HepG2 (cell line): ENCODE measurements at regions not wholly inside any gene's neighbourhood (a gene's known extent, or its start where the extent isn't known, plus 50 kb on each side); places are given as distances from the start of the nearest gene placed in this dataset.

Experiments
- ATAC-seq: fragments of 200-7000 bp; cut with Tn5 transposase; 3 replicates; pipeline ENCODE4 v1.9.1; 2020; ENCODE audit warnings: mild to moderate bottlenecking, moderate library complexity
- BruUV-seq: library from RNA; stranded (reverse); fragments of 400-500 nt; replicated peaks from 2 replicates; lab custom pipeline; 2021; lab: Mats Ljungman, UMichigan
- CTCF ChIA-PET: fragments of 300-600 bp; formaldehyde crosslinking; extraction: SDS; loops from one replicate; lab custom pipeline; 2021; ENCODE audit warnings: low total read pairs, inconsistent platforms, low intra/inter-chr PET ratio; lab: Yijun Ruan, JAX
- POLR2A ChIA-PET: fragments of 350-600 bp; sonication (Branson Sonifier 250); formaldehyde crosslinking; loops from one replicate; lab custom pipeline; 2020; ENCODE audit warnings: antibody characterized with exemption, inconsistent platforms; lab: Yijun Ruan, JAX
- DNase-seq: peaks from one replicate; pipeline ENCODE4 v3.0.0-alpha.2; 2015; ENCODE audit warnings: low spot score
- FAIRE-seq: peaks from 3 replicates; lab custom pipeline; 2011; peaks lifted over from hg19 to GRCh38; lab: Jason Lieb, UNC
- H2AFZ ChIP-seq: one replicate; pipeline ENCODE4 v1.6.1; 2011; ENCODE audit warnings: low read length, inconsistent platforms
- H3K27ac ChIP-seq: fragments of 300-600 bp; 3 replicates; pipeline ENCODE4 v1.8.0; 2011; ENCODE audit warnings: mixed run types, mild to moderate bottlenecking, mixed read lengths, low read length, inconsistent platforms; ENCODE audit not compliant: insufficient read depth; ENCODE audit errors: extremely low read length
- H3K27me3 ChIP-seq, 2 experiments: fragments of 200-600 bp in 1 of 2; 2 replicates in 1 of 2; 3 replicates in 1 of 2; pipeline versions ENCODE4 v1.6.0 to v1.8.0; 2011; ENCODE audit warnings: low read length in 2 of 2, mild to moderate bottlenecking in 2 of 2, moderate library complexity in 2 of 2, inconsistent platforms in 1 of 2; ENCODE audit not compliant: insufficient read depth in 2 of 2, control insufficient read depth in 1 of 2
- H3K36me3 ChIP-seq, 2 experiments: fragments of 200-600 bp in 1 of 2; replicated peaks in 1 of 2; 2 replicates in 1 of 2; 3 replicates in 1 of 2; pipeline versions ENCODE4 v1.5.1 to v1.8.0; 2011; ENCODE audit warnings: low read length in 2 of 2, inconsistent platforms in 1 of 2; ENCODE audit not compliant: insufficient read depth in 2 of 2, control insufficient read depth in 1 of 2
- H3K4me1 ChIP-seq: 2 replicates; pipeline ENCODE4 v1.5.1; 2012; ENCODE audit warnings: low read length, inconsistent platforms; ENCODE audit not compliant: insufficient read depth
- H3K4me2 ChIP-seq: 2 replicates; pipeline ENCODE4 v1.6.0; 2011; ENCODE audit warnings: low read depth, low read length, inconsistent platforms
- H3K4me3 ChIP-seq, 3 experiments: fragments of 200-600 bp in 1 of 3; sonication (generic), shearing (Covaris generic) in 1 of 3; replicated peaks in 1 of 3; 2 replicates each; pipeline ENCODE4 v1.5.1; 2011 to 2016; ENCODE audit warnings: low read length in 3 of 3, inconsistent platforms in 2 of 3, low read depth in 2 of 3, mild to moderate bottlenecking in 2 of 3, control low read depth in 1 of 3, mixed read lengths in 1 of 3; ENCODE audit not compliant: insufficient read depth in 1 of 3
- H3K79me2 ChIP-seq: one replicate; pipeline ENCODE4 v1.6.1; 2011; ENCODE audit warnings: low read length, inconsistent platforms; ENCODE audit not compliant: insufficient read depth
- H3K9ac ChIP-seq: 2 replicates; pipeline ENCODE4 v1.6.0; 2011; ENCODE audit warnings: mild to moderate bottlenecking, low read depth, low read length, inconsistent platforms; ENCODE audit not compliant: insufficient read depth
- H3K9me3 ChIP-seq: 2 replicates; pipeline ENCODE4 v1.5.1; 2012; ENCODE audit warnings: mild to moderate bottlenecking, low read length
- H4K20me1 ChIP-seq: 2 replicates; pipeline ENCODE4 v1.6.0; 2011; ENCODE audit warnings: inconsistent platforms, mild to moderate bottlenecking, low read length, moderate library complexity; ENCODE audit not compliant: insufficient read depth
- AHR ChIP-seq: IDR thresholded peaks from 2 replicates; pipeline ENCODE4 v1.6.1; 2018; ENCODE audit warnings: missing genetic modification reagents, missing compliant biosample characterization
- BCLAF1 ChIP-seq: fragments of 450-650 bp; IDR thresholded peaks from 2 replicates; pipeline ENCODE4 v1.6.1; 2017; ENCODE audit warnings: mild to moderate bottlenecking
- CEBPB ChIP-seq: IDR thresholded peaks from 2 replicates; pipeline ENCODE4 v1.6.1; 2011; ENCODE audit warnings: low read depth, low read length, improper control_type of control experiment, borderline replicate concordance
- DPF2 ChIP-seq: sonication (generic); formaldehyde crosslinking; IDR thresholded peaks from 2 replicates; pipeline ENCODE4 v1.4.0; 2020; ENCODE audit warnings: mild to moderate bottlenecking, low read depth, missing genetic modification reagents, borderline replicate concordance
- HNF4G ChIP-seq, 2 experiments: sonication (generic) in 1 of 2; formaldehyde crosslinking in 1 of 2; IDR thresholded peaks; 2 replicates each; pipeline versions ENCODE4 v1.4.0 to v1.6.1; 2011 to 2020; ENCODE audit warnings: borderline replicate concordance in 2 of 2, low read depth in 2 of 2, mild to moderate bottlenecking in 2 of 2, low read length in 1 of 2, missing genetic modification reagents in 1 of 2, moderate library complexity in 1 of 2
- HNRNPLL ChIP-seq: fragments of 200-400 bp; formaldehyde crosslinking; IDR thresholded peaks from 2 replicates; pipeline ENCODE4 v1.6.1; 2017; ENCODE audit warnings: mild to moderate bottlenecking, low read depth, low read length; ENCODE audit not compliant: poor library complexity, severe bottlenecking
- LCORL ChIP-seq, 2 experiments: fragments of 450-650 bp in 1 of 2; sonication (generic) in 1 of 2; formaldehyde crosslinking in 1 of 2; IDR thresholded peaks; 2 replicates each; pipeline versions ENCODE4 v1.5.0 to v1.6.1; 2017 to 2020; ENCODE audit warnings: antibody characterized with exemption in 1 of 2, missing genetic modification reagents in 1 of 2
- PHF20 ChIP-seq: sonication (generic); formaldehyde crosslinking; IDR thresholded peaks from 2 replicates; pipeline ENCODE4 v1.5.0; 2020; ENCODE audit warnings: mild to moderate bottlenecking, missing genetic modification reagents
- PHF21A ChIP-seq: sonication (generic); formaldehyde crosslinking; IDR thresholded peaks from 2 replicates; pipeline ENCODE4 v1.5.0; 2020; ENCODE audit warnings: mild to moderate bottlenecking, missing genetic modification reagents
- REST ChIP-seq, 2 experiments: IDR thresholded peaks; 2 replicates each; pipeline ENCODE4 v1.6.1; 2011 to 2012; ENCODE audit warnings: low read length in 2 of 2, borderline replicate concordance in 1 of 2, low read depth in 1 of 2, mild to moderate bottlenecking in 1 of 2, moderate library complexity in 1 of 2
- ZFYVE20 ChIP-seq: sonication (generic); formaldehyde crosslinking; IDR thresholded peaks from 2 replicates; pipeline ENCODE4 v1.8.0; 2023; ENCODE audit warnings: low read depth, mild to moderate bottlenecking, moderate library complexity, missing genetic modification reagents, borderline replicate concordance
- ZNF256 ChIP-seq: sonication (generic); formaldehyde crosslinking; conservative IDR thresholded peaks from 2 replicates; pipeline ENCODE4 v1.4.0; 2020; ENCODE audit warnings: missing genetic modification reagents
- ZNF605 ChIP-seq: sonication (generic); formaldehyde crosslinking; IDR thresholded peaks from 2 replicates; pipeline ENCODE4 v1.8.0; 2022; ENCODE audit warnings: mild to moderate bottlenecking, missing genetic modification reagents
- WGBS: methylation state at CpG from one replicate; pipeline ENCODE4 v1.1.6; 2017; ENCODE audit warnings: low lambda C conversion rate; 5-methylcytosine and 5-hydroxymethylcytosine counted together
- in situ Hi-C: cut with HindIII; loops from 2 replicates; pipeline ENCODE4 v1.10.0; 2017; ENCODE audit warnings: low pct_unique_long_range_greater_than_20kb; ENCODE audit not compliant: extremely low pct_ligation_motif_present
- intact Hi-C: fragments of 100-400 bp; cut with micrococcal nuclease; formaldehyde crosslinking; loops from one replicate; pipeline ENCODE4 v1.10.0; 2022; ENCODE audit not compliant: unreplicated experiment
- TF ChIP-seq, protein P1 (sequence below): sonication (generic); formaldehyde crosslinking; IDR thresholded peaks from 2 replicates; pipeline ENCODE4 v1.4.0; 2020; ENCODE audit warnings: missing genetic modification reagents
- TF ChIP-seq, protein P2 (sequence below): sonication (generic); formaldehyde crosslinking; IDR thresholded peaks from 2 replicates; pipeline ENCODE4 v1.8.1; 2023; ENCODE audit warnings: mild to moderate bottlenecking, missing genetic modification reagents

DNA sequence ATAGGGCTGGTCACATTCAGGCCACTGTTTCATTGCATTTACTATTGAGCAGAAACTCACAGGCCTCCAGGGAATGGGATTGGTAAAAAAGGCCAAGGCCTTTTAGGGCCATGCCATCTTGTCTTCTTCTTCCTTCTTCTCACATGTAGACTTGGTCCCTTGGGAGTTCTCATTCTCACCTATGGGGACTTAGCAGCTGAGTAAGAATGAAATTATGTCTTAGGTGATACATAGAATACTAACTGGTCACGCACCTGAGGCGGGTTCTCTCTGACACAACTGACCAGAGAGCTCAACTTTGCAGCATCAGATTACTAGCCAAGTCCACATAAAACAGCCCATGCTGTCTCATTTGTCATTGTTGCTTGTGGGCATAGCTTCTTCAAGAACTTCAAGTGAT lies 641.8 kb downstream of the EFNA5 start:
- ATAC-seq (no peak), FAIRE-seq (no peak), DNase-seq (no peak)
- Histone ChIP-seq H4K20me1 (no peaks in the 10 kb centered on the region), H3K4me3 (no peak overlapping the region), H3K79me2 (no peaks in the 10 kb centered on the region), H3K36me3 (no peaks in the 10 kb centered on the region), H2AFZ (no peak overlapping the region), H3K4me1 (no peaks in the 10 kb centered on the region), H3K27me3 (no peaks in the 10 kb centered on the region), H3K27ac (no peak overlapping the region), H3K4me2 (no peak overlapping the region), H3K9ac (no peak overlapping the region), H3K9me3 (no peaks in the 10 kb centered on the region)
- in situ Hi-C loops = no loop called here
- ChIA-PET POLR2A (no interaction called here), CTCF (no interaction called here)
- intact Hi-C loops = no loop called here
- whole genome bisulfite sequencing = 0% methylated on average over 2 of the region's 2 CpGs
- TF ChIP-seq AHR (CRISPR knock-in tag) (no peak), PHF20 (no peak), REST (IDR thresholded peaks at IDR 0.05; ENCODE audit: borderline replicate concordance in 1 of 2, low read depth in 1 of 2, low read length in 2 of 2) (no peak), ZNF256 (CRISPR knock-in tag) (no peak), PHF21A (no peak), BCLAF1 (no peak), DPF2 (CRISPR knock-in tag) (no peak), LCORL (IDR thresholded peaks at IDR 0.05) (no peak), LCORL (CRISPR knock-in tag; IDR thresholded peaks at IDR 0.05) (no peak), ZNF605 (CRISPR knock-in tag) (no peak), ZFYVE20 (CRISPR knock-in tag) (no peak), CEBPB (no peak), HNF4G (IDR thresholded peaks at IDR 0.05; ENCODE audit: borderline replicate concordance, low read depth, low read length) (no peak), HNF4G (CRISPR knock-in tag; IDR thresholded peaks at IDR 0.05; ENCODE audit: borderline replicate concordance, low read depth) (no peak), HNRNPLL (no peak)
- TF ChIP-seq, protein P1, sequence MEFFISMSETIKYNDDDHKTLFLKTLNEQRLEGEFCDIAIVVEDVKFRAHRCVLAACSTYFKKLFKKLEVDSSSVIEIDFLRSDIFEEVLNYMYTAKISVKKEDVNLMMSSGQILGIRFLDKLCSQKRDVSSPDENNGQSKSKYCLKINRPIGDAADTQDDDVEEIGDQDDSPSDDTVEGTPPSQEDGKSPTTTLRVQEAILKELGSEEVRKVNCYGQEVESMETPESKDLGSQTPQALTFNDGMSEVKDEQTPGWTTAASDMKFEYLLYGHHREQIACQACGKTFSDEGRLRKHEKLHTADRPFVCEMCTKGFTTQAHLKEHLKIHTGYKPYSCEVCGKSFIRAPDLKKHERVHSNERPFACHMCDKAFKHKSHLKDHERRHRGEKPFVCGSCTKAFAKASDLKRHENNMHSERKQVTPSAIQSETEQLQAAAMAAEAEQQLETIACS (CRISPR knock-in tag) = no peak
- TF ChIP-seq, protein P2, sequence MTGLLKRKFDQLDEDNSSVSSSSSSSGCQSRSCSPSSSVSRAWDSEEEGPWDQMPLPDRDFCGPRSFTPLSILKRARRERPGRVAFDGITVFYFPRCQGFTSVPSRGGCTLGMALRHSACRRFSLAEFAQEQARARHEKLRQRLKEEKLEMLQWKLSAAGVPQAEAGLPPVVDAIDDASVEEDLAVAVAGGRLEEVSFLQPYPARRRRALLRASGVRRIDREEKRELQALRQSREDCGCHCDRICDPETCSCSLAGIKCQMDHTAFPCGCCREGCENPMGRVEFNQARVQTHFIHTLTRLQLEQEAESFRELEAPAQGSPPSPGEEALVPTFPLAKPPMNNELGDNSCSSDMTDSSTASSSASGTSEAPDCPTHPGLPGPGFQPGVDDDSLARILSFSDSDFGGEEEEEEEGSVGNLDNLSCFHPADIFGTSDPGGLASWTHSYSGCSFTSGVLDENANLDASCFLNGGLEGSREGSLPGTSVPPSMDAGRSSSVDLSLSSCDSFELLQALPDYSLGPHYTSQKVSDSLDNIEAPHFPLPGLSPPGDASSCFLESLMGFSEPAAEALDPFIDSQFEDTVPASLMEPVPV (CRISPR knock-in tag) = no peak
- BruUV-seq = no TSS peak
